ENCODE measurements at regions not wholly inside any gene's neighbourhood (a gene's known extent, or its start where the extent isn't known, plus 50 kb on each side); places are given as distances from the start of the nearest gene placed in this dataset.

DNA sequence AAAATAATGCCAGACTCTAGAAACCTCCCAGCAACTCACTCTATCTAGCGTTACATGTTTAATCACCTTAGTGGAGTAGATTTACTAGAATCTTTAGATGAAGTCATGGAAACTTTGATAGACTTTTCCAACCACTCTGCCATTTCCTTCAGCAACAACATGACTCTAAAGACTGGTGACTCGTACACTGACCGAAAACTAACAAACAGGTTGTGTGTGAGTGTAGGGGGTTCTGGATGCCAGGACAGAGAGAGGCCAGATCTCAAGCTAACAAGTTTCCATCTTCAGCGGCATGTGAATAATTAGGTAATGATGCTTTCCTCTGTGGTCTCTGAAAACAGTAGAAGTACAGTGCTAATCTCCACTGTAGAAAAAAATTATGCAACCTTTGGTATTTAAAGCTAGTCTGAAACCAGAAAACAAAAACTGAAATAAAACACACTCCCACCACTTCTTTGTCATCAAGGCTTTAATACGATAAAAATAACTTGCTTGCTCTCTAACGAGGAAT is 286.4 kb downstream of the PRDM5 start:
- TF ChIP-seq, protein P1, sequence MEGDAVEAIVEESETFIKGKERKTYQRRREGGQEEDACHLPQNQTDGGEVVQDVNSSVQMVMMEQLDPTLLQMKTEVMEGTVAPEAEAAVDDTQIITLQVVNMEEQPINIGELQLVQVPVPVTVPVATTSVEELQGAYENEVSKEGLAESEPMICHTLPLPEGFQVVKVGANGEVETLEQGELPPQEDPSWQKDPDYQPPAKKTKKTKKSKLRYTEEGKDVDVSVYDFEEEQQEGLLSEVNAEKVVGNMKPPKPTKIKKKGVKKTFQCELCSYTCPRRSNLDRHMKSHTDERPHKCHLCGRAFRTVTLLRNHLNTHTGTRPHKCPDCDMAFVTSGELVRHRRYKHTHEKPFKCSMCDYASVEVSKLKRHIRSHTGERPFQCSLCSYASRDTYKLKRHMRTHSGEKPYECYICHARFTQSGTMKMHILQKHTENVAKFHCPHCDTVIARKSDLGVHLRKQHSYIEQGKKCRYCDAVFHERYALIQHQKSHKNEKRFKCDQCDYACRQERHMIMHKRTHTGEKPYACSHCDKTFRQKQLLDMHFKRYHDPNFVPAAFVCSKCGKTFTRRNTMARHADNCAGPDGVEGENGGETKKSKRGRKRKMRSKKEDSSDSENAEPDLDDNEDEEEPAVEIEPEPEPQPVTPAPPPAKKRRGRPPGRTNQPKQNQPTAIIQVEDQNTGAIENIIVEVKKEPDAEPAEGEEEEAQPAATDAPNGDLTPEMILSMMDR (IDR thresholded peaks at IDR 0.05; ENCODE audit: extremely low read depth, insufficient read depth, missing control alignments) = no peak
- DNase-seq (ENCODE audit: low spot score) = no peak
- in situ Hi-C loops (cut with MboI; ENCODE audit: low pct_unique_long_range_greater_than_20kb, low sequenced_read_pairs, unreplicated experiment) = no loop called here

DNA sequence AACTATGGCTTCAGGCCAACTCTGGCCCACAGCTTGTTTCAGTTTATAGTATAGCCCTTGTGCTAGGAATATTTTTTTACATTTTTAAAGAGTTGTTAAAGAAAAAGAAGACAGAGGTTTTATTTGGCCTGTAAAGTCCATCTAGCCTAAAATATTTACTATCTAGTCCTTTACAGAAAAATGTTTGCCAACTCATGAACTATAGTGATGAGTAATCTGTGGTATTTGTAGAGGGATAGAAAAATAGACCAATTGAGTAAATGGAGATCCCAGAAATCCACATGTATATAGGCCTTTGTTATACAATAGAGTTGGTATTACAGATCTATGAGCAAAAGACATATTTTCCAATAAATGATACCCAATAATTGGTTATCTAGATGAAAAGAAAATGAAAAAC is 288.7 kb downstream of the PRDM5 start:
- no peak for DNase-seq (ENCODE audit: low spot score)
- TF ChIP-seq, protein P1 (IDR thresholded peaks at IDR 0.05; ENCODE audit: extremely low read depth, insufficient read depth, missing control alignments) = no peak
- in situ Hi-C loops (cut with MboI; ENCODE audit: low pct_unique_long_range_greater_than_20kb, low sequenced_read_pairs, unreplicated experiment) = no loop called here

DNA sequence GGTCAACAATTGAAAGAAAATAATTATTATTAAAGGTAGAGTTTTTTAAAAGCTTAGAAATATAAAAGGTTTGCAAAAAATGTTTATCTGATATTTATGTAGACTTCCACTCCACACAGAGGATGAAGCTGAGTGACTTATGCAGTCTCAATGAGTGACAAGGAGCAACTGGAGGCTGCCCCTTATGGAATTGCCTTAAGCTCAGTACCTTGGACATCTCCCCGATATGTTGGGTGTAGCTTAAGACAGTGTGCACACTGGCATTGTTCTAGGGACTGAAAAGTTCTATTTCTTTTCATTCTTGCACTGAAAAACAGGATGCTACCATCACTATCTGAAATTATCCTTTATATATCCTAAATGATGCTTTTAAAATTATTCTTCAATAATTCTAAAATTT is 292.1 kb downstream of the PRDM5 start:
- in situ Hi-C loops (cut with MboI; ENCODE audit: low pct_unique_long_range_greater_than_20kb, low sequenced_read_pairs, unreplicated experiment) = no loop called here
- TF ChIP-seq, protein P1 (IDR thresholded peaks at IDR 0.05; ENCODE audit: extremely low read depth, insufficient read depth, missing control alignments) = no peak
- no peak for DNase-seq (ENCODE audit: low spot score)

DNA sequence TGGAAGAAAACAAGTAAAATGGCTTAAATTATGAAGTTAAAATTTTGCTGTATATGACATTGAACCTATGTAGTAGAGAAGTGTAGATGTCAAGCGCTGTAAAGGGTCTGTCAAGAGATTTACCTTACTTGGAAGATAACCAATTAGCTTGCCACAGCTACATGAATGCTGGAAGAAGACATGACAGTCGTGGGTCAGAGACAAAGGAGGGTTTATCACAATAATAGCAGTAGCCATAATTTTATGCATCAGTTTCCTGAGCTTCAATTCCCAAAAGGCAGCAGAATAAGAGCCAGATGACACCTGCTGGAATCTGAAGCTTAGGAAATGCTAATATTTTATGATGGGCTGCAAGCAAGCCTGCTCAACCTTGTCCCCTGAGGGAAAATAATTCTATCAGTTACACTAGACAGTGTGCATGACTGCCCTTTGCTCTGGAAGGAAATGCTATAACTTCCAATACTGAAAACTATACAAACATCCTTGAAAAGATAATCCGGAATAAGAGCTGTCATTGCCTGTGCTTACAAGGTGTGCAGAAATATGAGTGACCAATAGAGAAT is 292.9 kb downstream of the PRDM5 start:
- DNase-seq (ENCODE audit: low spot score) = no peak
- in situ Hi-C loops (cut with MboI; ENCODE audit: low pct_unique_long_range_greater_than_20kb, low sequenced_read_pairs, unreplicated experiment) = no loop called here
- TF ChIP-seq, protein P1 (IDR thresholded peaks at IDR 0.05; ENCODE audit: extremely low read depth, insufficient read depth, missing control alignments) = no peak

DNA sequence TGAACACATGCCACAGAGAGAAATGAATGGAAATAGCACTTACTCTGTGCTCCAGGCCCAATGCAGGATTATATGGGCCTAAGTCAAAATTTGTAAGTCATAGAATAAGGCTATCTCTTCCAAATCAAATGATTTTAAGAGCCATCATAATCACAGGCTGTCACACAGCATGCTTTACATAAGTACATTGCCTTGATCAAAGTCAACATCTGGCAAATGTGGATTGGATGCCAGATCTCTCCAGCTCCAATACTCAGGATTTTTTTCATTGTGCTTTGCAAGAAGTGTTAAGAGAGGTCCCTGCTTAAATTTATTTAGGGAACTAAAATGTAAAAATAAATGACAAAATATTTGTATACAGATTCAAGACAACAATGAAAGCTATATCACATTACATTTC is 299.9 kb downstream of the PRDM5 start:
- no peak for DNase-seq (ENCODE audit: low spot score)
- TF ChIP-seq, protein P1 (IDR thresholded peaks at IDR 0.05; ENCODE audit: extremely low read depth, insufficient read depth, missing control alignments) = no peak

DNA sequence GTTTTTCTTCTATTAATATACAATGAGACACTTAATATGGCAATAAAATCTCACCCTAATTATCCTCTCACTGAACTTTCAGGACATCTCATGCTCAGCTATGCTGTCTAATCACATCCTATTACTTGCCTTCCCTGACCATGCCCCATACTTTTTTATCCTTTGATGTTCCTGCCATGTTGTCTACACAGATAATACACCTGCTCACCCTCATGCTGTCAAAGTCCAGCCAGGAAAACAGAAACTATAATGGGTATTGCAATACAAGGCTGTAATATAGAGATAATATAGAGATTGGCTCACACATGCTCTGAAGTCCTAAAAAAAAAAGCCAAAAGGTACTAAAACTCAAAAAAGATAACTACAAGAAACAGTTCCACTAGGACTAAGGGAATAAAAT is 305.4 kb downstream of the PRDM5 start:
- in situ Hi-C loops (cut with MboI; ENCODE audit: low pct_unique_long_range_greater_than_20kb, low sequenced_read_pairs, unreplicated experiment) = no loop called here
- TF ChIP-seq, protein P1 (IDR thresholded peaks at IDR 0.05; ENCODE audit: extremely low read depth, insufficient read depth, missing control alignments) = no peak
- no peak for DNase-seq (ENCODE audit: low spot score)

More for the DNA sequence above, 299.9 kb downstream of the PRDM5 start:
- in situ Hi-C loops (cut with MboI; ENCODE audit: low pct_unique_long_range_greater_than_20kb, low sequenced_read_pairs, unreplicated experiment) = no loop called here
